DOHH2 (cell line): ENCODE measurements at regions not wholly inside any gene's neighbourhood (a gene's known extent, or its start where the extent isn't known, plus 50 kb on each side); places are given as distances from the start of the nearest gene placed in this dataset.

ENCODE experiments used
- EZH2phosphoT487 ChIP-seq: fragments of 200-600 bp; sonication (generic); IDR thresholded peaks from 2 replicates; pipeline ENCODE4 v1.6.1; 2017; ENCODE audit warnings: borderline replicate concordance, mild to moderate bottlenecking, antibody characterized with exemption, low read length, moderate library complexity, mixed read lengths
- TF ChIP-seq, protein P1 (sequence below): fragments of 200-600 bp; sonication (generic); IDR thresholded peaks from one replicate; pipeline ENCODE4 v1.5.1; 2014; ENCODE audit warnings: antibody characterized with exemption, mild to moderate bottlenecking, low read depth, low read length; ENCODE audit not compliant: poor library complexity, severe bottlenecking

GRCh38 chr3:16124636-16125035, 49.8 kb upstream of the GALNT15 start:
- TF ChIP-seq, protein P1, sequence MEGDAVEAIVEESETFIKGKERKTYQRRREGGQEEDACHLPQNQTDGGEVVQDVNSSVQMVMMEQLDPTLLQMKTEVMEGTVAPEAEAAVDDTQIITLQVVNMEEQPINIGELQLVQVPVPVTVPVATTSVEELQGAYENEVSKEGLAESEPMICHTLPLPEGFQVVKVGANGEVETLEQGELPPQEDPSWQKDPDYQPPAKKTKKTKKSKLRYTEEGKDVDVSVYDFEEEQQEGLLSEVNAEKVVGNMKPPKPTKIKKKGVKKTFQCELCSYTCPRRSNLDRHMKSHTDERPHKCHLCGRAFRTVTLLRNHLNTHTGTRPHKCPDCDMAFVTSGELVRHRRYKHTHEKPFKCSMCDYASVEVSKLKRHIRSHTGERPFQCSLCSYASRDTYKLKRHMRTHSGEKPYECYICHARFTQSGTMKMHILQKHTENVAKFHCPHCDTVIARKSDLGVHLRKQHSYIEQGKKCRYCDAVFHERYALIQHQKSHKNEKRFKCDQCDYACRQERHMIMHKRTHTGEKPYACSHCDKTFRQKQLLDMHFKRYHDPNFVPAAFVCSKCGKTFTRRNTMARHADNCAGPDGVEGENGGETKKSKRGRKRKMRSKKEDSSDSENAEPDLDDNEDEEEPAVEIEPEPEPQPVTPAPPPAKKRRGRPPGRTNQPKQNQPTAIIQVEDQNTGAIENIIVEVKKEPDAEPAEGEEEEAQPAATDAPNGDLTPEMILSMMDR: no peak
- no peak for TF ChIP-seq EZH2phosphoT487
